HCT116 (cell line): ENCODE measurements at regions not wholly inside any gene's neighbourhood (a gene's known extent, or its start where the extent isn't known, plus 50 kb on each side); places are given as distances from the start of the nearest gene placed in this dataset.

ENCODE experiments used
- ATAC-seq: fragments of 200-7000 bp; cut with Tn5 transposase; 2 replicates; pipeline ENCODE4 v1.9.1; 2020; ENCODE audit warnings: mild to moderate bottlenecking, moderate library complexity
- BruUV-seq: library from RNA; stranded (reverse); fragments of 400-500 nt; replicated peaks from 2 replicates; lab custom pipeline; 2021; lab: Mats Ljungman, UMichigan
- CTCF ChIA-PET: fragments of 300-600 bp; sonication (Branson Sonifier 250); formaldehyde crosslinking; loops from one replicate; lab custom pipeline; 2021; ENCODE audit warnings: antibody characterized with exemption; lab: Charles Lee
- POLR2A ChIA-PET: fragments of 300-600, 350-600 bp; sonication (Branson Sonifier 250); formaldehyde crosslinking; loops from one replicate; lab custom pipeline; 2021; ENCODE audit warnings: antibody characterized with exemption; lab: Charles Lee
- RAD21 ChIA-PET, 2 experiments: fragments of 300-600 bp; sonication (Branson Sonifier 250); formaldehyde crosslinking; loops; one replicate each; lab custom pipeline; 2023; ENCODE audit warnings: low total read pairs in 2 of 2; ENCODE audit not compliant: uncharacterized antibody in 2 of 2, unreplicated experiment in 2 of 2, low non-redundant PET in 1 of 2; lab: Charles Lee
- DNase-seq: peaks from one replicate; pipeline ENCODE4 v3.0.0-alpha.2; 2010; ENCODE audit warnings: low read depth, low spot score
- H2AFZ ChIP-seq: fragments of 200-600 bp; shearing (Covaris generic), sonication (generic); 2 replicates; pipeline ENCODE4 v1.6.1; 2017; ENCODE audit warnings: low read depth, mixed run types, mixed read lengths, antibody characterized with exemption, low read length; ENCODE audit not compliant: poor library complexity, severe bottlenecking
- H3K27ac ChIP-seq: 2 replicates; pipeline ENCODE4 v1.5.1; 2012; ENCODE audit warnings: low read depth, low read length
- H3K27me3 ChIP-seq: fragments of 200-600 bp; sonication (generic); 2 replicates; pipeline ENCODE4 v1.6.1; 2016; ENCODE audit warnings: mixed run types, low read length, mixed read lengths; ENCODE audit not compliant: insufficient read depth
- H3K36me3 ChIP-seq, 2 experiments: fragments of 200-500 bp in 1 of 2; fragments of 200-600 bp in 1 of 2; sonication (Bioruptor generic) in 1 of 2; sonication (generic) in 1 of 2; 2 replicates each; pipeline versions ENCODE4 v1.5.1 to v1.6.1; 2014 to 2016; ENCODE audit warnings: low read length in 2 of 2, inconsistent platforms in 1 of 2, mixed read lengths in 1 of 2, mixed run types in 1 of 2; ENCODE audit not compliant: insufficient read depth in 2 of 2, control insufficient read depth in 1 of 2
- H3K4me1 ChIP-seq, 2 experiments: fragments of 200-600 bp in 1 of 2; sonication (generic) in 1 of 2; 2 replicates each; pipeline versions ENCODE4 v1.5.1 to v1.6.1; 2012 to 2017; ENCODE audit warnings: low read length in 2 of 2, inconsistent platforms in 1 of 2, mild to moderate bottlenecking in 1 of 2, mixed read lengths in 1 of 2, mixed run types in 1 of 2, moderate library complexity in 1 of 2; ENCODE audit not compliant: insufficient read depth in 2 of 2, control insufficient read depth in 1 of 2
- H3K4me2 ChIP-seq: fragments of 200-600 bp; sonication (generic); 2 replicates; pipeline ENCODE4 v1.6.1; 2017; ENCODE audit warnings: mixed run types, low read length, mixed read lengths
- H3K4me3 ChIP-seq, 2 experiments: fragments of 200-600 bp in 1 of 2; sonication (generic) in 1 of 2; replicated peaks in 1 of 2; 2 replicates each; pipeline ENCODE4 v1.5.1; 2011 to 2016; ENCODE audit warnings: low read length in 2 of 2, control low read depth in 1 of 2, low read depth in 1 of 2, mild to moderate bottlenecking in 1 of 2, mixed read lengths in 1 of 2, mixed run types in 1 of 2
- H3K79me2 ChIP-seq: fragments of 200-600 bp; sonication (generic); 2 replicates; pipeline ENCODE4 v1.6.1; 2017; ENCODE audit warnings: mild to moderate bottlenecking, mixed run types, low read length, moderate library complexity, mixed read lengths; ENCODE audit not compliant: insufficient read depth
- H3K9ac ChIP-seq: fragments of 200-600 bp; sonication (generic); 2 replicates; pipeline ENCODE4 v1.6.1; 2016; ENCODE audit warnings: low read length, mixed read lengths
- H3K9me2 ChIP-seq: fragments of 200-600 bp; sonication (generic), shearing (Covaris generic); 2 replicates; pipeline ENCODE4 v1.6.1; 2017; ENCODE audit warnings: mixed run types, mild to moderate bottlenecking, moderate library complexity; ENCODE audit not compliant: insufficient read depth
- H3K9me3 ChIP-seq, 2 experiments: fragments of 200-500 bp in 1 of 2; fragments of 200-600 bp in 1 of 2; sonication (Bioruptor generic) in 1 of 2; sonication (generic) in 1 of 2; 2 replicates each; pipeline ENCODE4 v1.6.1; 2014 to 2017; ENCODE audit warnings: low read length in 2 of 2, mixed read lengths in 2 of 2, inconsistent platforms in 1 of 2, low read depth in 1 of 2, mild to moderate bottlenecking in 1 of 2, mixed run types in 1 of 2, moderate library complexity in 1 of 2; ENCODE audit not compliant: control insufficient read depth in 1 of 2, insufficient read depth in 1 of 2
- H4K20me1 ChIP-seq: fragments of 200-600 bp; sonication (generic), shearing (Covaris generic); 2 replicates; pipeline ENCODE4 v1.6.1; 2017; ENCODE audit warnings: mixed run types, mild to moderate bottlenecking, moderate library complexity; ENCODE audit not compliant: insufficient read depth
- CEBPB ChIP-seq: IDR thresholded peaks from 2 replicates; pipeline ENCODE4 v1.6.1; 2012; ENCODE audit warnings: low read depth
- EGR1 ChIP-seq: IDR thresholded peaks from 2 replicates; pipeline ENCODE4 v1.6.1; 2012; ENCODE audit warnings: low read depth
- ELF1 ChIP-seq: IDR thresholded peaks from 2 replicates; pipeline ENCODE4 v1.6.1; 2012; ENCODE audit warnings: low read depth, borderline replicate concordance
- EZH2phosphoT487 ChIP-seq: fragments of 200-600 bp; IDR thresholded peaks from 2 replicates; pipeline ENCODE4 v1.6.1; 2018; ENCODE audit warnings: antibody characterized with exemption, borderline replicate concordance
- FOSL1 ChIP-seq: IDR thresholded peaks from 2 replicates; pipeline ENCODE4 v1.6.1; 2012; ENCODE audit warnings: low read depth
- JUND ChIP-seq: IDR thresholded peaks from 2 replicates; pipeline ENCODE4 v1.6.1; 2012
- POLR2A ChIP-seq: IDR thresholded peaks from 2 replicates; pipeline ENCODE4 v1.7.0; 2011; ENCODE audit warnings: borderline replicate concordance; ENCODE audit not compliant: insufficient read depth, insufficient read length; ENCODE audit errors: extremely low read depth
- POLR2AphosphoS5 ChIP-seq: IDR thresholded peaks from 2 replicates; pipeline ENCODE4 v1.6.1; 2011; ENCODE audit warnings: mild to moderate bottlenecking, low read depth, low read length, moderate library complexity
- SIN3A ChIP-seq: IDR thresholded peaks from 2 replicates; pipeline ENCODE4 v1.6.1; 2012; ENCODE audit warnings: low read depth
- SP1 ChIP-seq: IDR thresholded peaks from 2 replicates; pipeline ENCODE4 v1.6.1; 2012; ENCODE audit warnings: low read depth
- SRF ChIP-seq: IDR thresholded peaks from 2 replicates; pipeline ENCODE4 v1.6.1; 2012; ENCODE audit warnings: low read depth
- TCF7L2 ChIP-seq: IDR thresholded peaks from 2 replicates; pipeline ENCODE4 v1.7.0; 2011; ENCODE audit warnings: borderline replicate concordance, inconsistent platforms; ENCODE audit not compliant: insufficient read depth, insufficient read length; ENCODE audit errors: extremely low read depth
- YY1 ChIP-seq: IDR thresholded peaks from 2 replicates; pipeline ENCODE4 v1.6.1; 2011; ENCODE audit warnings: low read length, low read depth, moderate library complexity, mild to moderate bottlenecking; ENCODE audit not compliant: insufficient replicate concordance; ENCODE audit errors: extremely low read depth
- ZFX ChIP-seq: fragments of 450-650 bp; IDR thresholded peaks from 2 replicates; pipeline ENCODE4 v1.6.1; 2017
- intact Hi-C: fragments of 100-400 bp; cut with micrococcal nuclease; formaldehyde crosslinking; loops from 2 replicates; pipeline ENCODE4 v1.10.0; 2022
- TF ChIP-seq, protein P1 (sequence below): IDR thresholded peaks from 2 replicates; pipeline ENCODE4 v1.6.1; 2012; ENCODE audit warnings: low read depth
- TF ChIP-seq, protein P2 (sequence below): IDR thresholded peaks from 2 replicates; pipeline ENCODE4 v1.6.1; 2011; ENCODE audit warnings: mild to moderate bottlenecking, low read length, moderate library complexity; ENCODE audit not compliant: insufficient replicate concordance; ENCODE audit errors: extremely low read depth
- TF ChIP-seq, protein P3 (sequence below): IDR thresholded peaks from 2 replicates; pipeline ENCODE4 v1.6.1; 2012
- TF ChIP-seq, protein P4 (sequence below): IDR thresholded peaks from 2 replicates; pipeline ENCODE4 v1.6.1; 2012

DNA sequence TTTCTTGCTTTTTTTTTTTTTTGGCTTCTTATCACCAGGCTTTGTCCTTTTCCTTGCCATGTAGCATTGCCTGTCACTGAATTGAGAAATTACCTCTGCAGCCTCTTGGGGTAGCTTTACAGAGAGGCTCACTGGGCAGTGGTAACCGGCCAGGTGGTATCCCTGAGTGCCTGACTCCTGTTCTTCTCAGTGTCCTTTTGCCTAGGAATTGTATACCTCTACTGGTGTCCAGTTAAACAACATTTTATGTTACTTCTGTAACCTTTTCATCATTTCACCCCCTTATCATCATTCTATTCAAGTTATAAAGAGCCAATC lies 523.9 kb downstream of the BCL11A start:
- Histone ChIP-seq H3K27ac (no peak overlapping the region), H3K4me1 (no peaks in the 10 kb centered on the region), H3K9me3 (no peaks in the 10 kb centered on the region; a peak in 1 of 4 replicates), H3K36me3 (no peaks in the 10 kb centered on the region), H3K9me2 (no peaks in the 10 kb centered on the region), H4K20me1 (no peaks in the 10 kb centered on the region), H3K27me3 (no peaks in the 10 kb centered on the region), H2AFZ (no peak overlapping the region), H3K79me2 (no peaks in the 10 kb centered on the region)
- RAD21 ChIA-PET, result no interaction called here
- POLR2A ChIA-PET, result no interaction called here
- DNase-seq (no peak), ATAC-seq (no peak)
- BruUV-seq, result no TSS peak
- TF ChIP-seq, protein P1, sequence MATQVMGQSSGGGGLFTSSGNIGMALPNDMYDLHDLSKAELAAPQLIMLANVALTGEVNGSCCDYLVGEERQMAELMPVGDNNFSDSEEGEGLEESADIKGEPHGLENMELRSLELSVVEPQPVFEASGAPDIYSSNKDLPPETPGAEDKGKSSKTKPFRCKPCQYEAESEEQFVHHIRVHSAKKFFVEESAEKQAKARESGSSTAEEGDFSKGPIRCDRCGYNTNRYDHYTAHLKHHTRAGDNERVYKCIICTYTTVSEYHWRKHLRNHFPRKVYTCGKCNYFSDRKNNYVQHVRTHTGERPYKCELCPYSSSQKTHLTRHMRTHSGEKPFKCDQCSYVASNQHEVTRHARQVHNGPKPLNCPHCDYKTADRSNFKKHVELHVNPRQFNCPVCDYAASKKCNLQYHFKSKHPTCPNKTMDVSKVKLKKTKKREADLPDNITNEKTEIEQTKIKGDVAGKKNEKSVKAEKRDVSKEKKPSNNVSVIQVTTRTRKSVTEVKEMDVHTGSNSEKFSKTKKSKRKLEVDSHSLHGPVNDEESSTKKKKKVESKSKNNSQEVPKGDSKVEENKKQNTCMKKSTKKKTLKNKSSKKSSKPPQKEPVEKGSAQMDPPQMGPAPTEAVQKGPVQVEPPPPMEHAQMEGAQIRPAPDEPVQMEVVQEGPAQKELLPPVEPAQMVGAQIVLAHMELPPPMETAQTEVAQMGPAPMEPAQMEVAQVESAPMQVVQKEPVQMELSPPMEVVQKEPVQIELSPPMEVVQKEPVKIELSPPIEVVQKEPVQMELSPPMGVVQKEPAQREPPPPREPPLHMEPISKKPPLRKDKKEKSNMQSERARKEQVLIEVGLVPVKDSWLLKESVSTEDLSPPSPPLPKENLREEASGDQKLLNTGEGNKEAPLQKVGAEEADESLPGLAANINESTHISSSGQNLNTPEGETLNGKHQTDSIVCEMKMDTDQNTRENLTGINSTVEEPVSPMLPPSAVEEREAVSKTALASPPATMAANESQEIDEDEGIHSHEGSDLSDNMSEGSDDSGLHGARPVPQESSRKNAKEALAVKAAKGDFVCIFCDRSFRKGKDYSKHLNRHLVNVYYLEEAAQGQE, result no peak
- TF ChIP-seq POLR2AphosphoS5 (no peak), EZH2phosphoT487 (no peak), EGR1 (no peak), SP1 (no peak), CEBPB (no peak), ELF1 (no peak), SRF (no peak), YY1 (no peak), TCF7L2 (no peak), JUND (no peak), ZFX (no peak), FOSL1 (no peak), SIN3A (no peak), POLR2A (no peak)
- TF ChIP-seq, protein P2, sequence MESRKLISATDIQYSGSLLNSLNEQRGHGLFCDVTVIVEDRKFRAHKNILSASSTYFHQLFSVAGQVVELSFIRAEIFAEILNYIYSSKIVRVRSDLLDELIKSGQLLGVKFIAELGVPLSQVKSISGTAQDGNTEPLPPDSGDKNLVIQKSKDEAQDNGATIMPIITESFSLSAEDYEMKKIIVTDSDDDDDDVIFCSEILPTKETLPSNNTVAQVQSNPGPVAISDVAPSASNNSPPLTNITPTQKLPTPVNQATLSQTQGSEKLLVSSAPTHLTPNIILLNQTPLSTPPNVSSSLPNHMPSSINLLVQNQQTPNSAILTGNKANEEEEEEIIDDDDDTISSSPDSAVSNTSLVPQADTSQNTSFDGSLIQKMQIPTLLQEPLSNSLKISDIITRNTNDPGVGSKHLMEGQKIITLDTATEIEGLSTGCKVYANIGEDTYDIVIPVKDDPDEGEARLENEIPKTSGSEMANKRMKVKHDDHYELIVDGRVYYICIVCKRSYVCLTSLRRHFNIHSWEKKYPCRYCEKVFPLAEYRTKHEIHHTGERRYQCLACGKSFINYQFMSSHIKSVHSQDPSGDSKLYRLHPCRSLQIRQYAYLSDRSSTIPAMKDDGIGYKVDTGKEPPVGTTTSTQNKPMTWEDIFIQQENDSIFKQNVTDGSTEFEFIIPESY, result no peak
- TF ChIP-seq, protein P3, sequence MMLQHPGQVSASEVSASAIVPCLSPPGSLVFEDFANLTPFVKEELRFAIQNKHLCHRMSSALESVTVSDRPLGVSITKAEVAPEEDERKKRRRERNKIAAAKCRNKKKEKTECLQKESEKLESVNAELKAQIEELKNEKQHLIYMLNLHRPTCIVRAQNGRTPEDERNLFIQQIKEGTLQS, result no peak
- TF ChIP-seq, protein P4, sequence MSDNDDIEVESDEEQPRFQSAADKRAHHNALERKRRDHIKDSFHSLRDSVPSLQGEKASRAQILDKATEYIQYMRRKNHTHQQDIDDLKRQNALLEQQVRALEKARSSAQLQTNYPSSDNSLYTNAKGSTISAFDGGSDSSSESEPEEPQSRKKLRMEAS, result no peak
- TF ChIP-seq, all 23 proteins: peak for 0
- H3K4me2 ChIP-seq, result no peak overlapping the region
- H3K4me3 ChIP-seq, result no peak overlapping the region
- H3K9ac ChIP-seq, result no peak overlapping the region
- intact Hi-C loops, result no loop called here
- CTCF ChIA-PET, result no interaction called here
